ENCODE measurements at regions not wholly inside any gene's neighbourhood (a gene's known extent, or its start where the extent isn't known, plus 50 kb on each side); places are given as distances from the start of the nearest gene placed in this dataset.

DNA sequence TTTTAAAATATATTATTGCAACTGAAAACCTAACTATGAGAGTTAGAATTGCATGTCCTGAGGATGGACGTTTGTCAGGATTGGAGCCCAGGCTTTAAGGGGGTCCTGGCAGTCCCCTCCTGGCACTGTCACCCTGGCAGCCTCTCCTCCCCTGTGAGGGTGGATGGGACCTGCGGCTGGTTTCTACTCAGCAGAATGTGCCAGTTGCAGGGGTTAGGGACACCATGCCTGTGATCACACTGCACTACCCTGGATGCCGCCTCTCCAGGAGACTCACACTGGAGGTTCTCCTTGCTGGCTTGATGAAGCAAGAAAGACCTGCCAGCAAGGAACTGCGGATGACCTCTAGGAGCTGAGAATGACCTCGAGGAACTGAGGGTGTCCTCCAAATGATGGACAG, 356.7 kb upstream of the MYT1L start:
- no peak for TF ChIP-seq POLR2AphosphoS5 (IDR thresholded peaks at IDR 0.05)
- TF ChIP-seq, protein P1, sequence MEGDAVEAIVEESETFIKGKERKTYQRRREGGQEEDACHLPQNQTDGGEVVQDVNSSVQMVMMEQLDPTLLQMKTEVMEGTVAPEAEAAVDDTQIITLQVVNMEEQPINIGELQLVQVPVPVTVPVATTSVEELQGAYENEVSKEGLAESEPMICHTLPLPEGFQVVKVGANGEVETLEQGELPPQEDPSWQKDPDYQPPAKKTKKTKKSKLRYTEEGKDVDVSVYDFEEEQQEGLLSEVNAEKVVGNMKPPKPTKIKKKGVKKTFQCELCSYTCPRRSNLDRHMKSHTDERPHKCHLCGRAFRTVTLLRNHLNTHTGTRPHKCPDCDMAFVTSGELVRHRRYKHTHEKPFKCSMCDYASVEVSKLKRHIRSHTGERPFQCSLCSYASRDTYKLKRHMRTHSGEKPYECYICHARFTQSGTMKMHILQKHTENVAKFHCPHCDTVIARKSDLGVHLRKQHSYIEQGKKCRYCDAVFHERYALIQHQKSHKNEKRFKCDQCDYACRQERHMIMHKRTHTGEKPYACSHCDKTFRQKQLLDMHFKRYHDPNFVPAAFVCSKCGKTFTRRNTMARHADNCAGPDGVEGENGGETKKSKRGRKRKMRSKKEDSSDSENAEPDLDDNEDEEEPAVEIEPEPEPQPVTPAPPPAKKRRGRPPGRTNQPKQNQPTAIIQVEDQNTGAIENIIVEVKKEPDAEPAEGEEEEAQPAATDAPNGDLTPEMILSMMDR (IDR thresholded peaks at IDR 0.05 in 8 of 11, conservative IDR thresholded peaks at IDR 0.05 in 3 of 11): no peak
- no peak for TF ChIP-seq POLR2A (IDR thresholded peaks at IDR 0.05)

All from spleen (tissue), 7 donors.